Thyroid gland (tissue), 4 donors: ENCODE measurements at regions not wholly inside any gene's neighbourhood (a gene's known extent, or its start where the extent isn't known, plus 50 kb on each side); places are given as distances from the start of the nearest gene placed in this dataset.

Source experiments
- CTCF ChIP-seq, 6 experiments: fragments of 200-600 bp in 3 of 6; fragments of 450-650 bp in 3 of 6; sonication (generic) in 3 of 6; IDR thresholded peaks; one replicate each; pipeline ENCODE4 v1.5.1; 2016 to 2019; ENCODE audit warnings: antibody characterized with exemption in 6 of 6, mild to moderate bottlenecking in 2 of 6, inconsistent platforms in 1 of 6, moderate library complexity in 1 of 6
- POLR2A ChIP-seq, 2 donors: fragments of 450-650 bp; IDR thresholded peaks; one replicate each; pipeline ENCODE4 v1.6.1; 2017; ENCODE audit warnings: antibody characterized with exemption in 2 of 2, mild to moderate bottlenecking in 2 of 2, moderate library complexity in 1 of 2

DNA sequence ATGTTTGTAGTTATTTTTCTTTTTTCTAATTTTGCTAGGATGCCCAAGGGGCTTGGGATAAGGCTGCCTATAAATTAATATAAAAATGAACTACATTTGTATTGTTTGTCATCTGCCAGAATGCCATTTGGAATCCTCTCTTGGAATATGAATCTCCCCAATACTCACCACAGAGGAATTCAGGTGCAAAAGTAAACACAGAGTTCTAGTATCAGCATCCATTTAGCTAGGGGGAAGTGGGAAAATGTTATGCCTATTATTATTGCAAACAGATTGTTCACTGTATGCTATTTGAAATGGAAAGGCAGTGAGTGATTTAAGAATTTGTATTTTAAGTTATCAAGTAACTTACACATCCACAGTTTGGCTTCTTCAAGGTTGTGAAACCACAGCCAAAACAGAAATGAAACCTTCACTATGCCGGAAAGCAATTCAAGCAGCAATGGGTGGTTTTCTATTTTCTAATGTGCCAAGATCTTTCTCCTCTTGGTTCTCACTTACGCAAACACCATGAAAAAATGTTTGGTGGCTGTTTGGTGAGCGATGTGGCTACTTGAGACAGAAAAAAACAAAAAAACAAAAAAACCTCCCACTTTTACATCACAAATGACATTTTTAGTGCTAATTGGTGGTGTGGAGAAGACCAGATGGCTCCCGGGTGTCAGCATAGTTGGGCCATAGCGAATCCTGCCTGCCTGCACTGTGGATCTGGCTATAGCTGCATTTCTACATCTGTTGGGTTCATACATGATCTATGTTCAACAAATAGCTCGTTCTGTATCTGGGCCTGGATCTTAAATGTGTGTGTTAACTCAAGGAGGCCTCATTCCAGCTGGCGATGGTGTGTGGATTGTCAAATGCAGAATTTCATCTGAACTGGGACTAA is 200.8 kb upstream of the GIMD1 start:
- TF ChIP-seq CTCF (IDR thresholded peaks at IDR 0.05) (no peak), POLR2A (IDR thresholded peaks at IDR 0.05) (no peak)
